22Rv1 (cell line): ENCODE measurements at regions not wholly inside any gene's neighbourhood (a gene's known extent, or its start where the extent isn't known, plus 50 kb on each side); places are given as distances from the start of the nearest gene placed in this dataset.

Experiments used
- H3K27ac ChIP-seq: fragments of 450-650 bp; 2 replicates; pipeline ENCODE4 v1.5.1; 2017
- ZFX ChIP-seq: fragments of 450-650 bp; IDR thresholded peaks from 2 replicates; pipeline ENCODE4 v1.6.1; 2017; ENCODE audit warnings: antibody characterized with exemption, borderline replicate concordance
- TF ChIP-seq, protein P1 (sequence below): fragments of 450-650 bp; IDR thresholded peaks from 2 replicates; pipeline ENCODE4 v1.5.1; 2017; ENCODE audit warnings: mild to moderate bottlenecking

DNA sequence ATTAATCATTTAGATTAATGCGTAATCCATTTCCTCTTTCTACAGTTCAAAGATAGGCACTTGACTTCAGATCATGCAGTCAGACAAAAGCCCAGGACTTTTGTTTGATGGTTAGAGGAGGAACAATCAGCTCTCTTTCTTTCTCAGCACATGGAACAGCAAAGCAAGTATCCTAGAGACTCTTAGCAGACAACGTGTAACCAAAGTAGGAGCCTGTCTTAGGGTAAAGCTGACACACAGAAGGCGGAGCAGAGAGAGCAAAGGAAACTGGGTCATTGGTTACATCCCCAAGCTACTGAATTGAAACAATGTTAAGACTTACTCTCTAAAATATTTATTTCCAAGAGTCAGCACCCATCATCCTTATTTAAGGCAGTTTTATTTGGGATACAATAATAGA is 110.0 kb upstream of the HES1 start:
- TF ChIP-seq, protein P1, sequence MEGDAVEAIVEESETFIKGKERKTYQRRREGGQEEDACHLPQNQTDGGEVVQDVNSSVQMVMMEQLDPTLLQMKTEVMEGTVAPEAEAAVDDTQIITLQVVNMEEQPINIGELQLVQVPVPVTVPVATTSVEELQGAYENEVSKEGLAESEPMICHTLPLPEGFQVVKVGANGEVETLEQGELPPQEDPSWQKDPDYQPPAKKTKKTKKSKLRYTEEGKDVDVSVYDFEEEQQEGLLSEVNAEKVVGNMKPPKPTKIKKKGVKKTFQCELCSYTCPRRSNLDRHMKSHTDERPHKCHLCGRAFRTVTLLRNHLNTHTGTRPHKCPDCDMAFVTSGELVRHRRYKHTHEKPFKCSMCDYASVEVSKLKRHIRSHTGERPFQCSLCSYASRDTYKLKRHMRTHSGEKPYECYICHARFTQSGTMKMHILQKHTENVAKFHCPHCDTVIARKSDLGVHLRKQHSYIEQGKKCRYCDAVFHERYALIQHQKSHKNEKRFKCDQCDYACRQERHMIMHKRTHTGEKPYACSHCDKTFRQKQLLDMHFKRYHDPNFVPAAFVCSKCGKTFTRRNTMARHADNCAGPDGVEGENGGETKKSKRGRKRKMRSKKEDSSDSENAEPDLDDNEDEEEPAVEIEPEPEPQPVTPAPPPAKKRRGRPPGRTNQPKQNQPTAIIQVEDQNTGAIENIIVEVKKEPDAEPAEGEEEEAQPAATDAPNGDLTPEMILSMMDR = no peak
- TF ChIP-seq ZFX = no peak
- H3K27ac ChIP-seq = no peak overlapping the region

GRCh38 chr3:194028434-194029004 is 107.4 kb upstream of the HES1 start:
- no peak for TF ChIP-seq ZFX
- TF ChIP-seq, protein P1 = no peak
- no peak overlapping the region for H3K27ac ChIP-seq

DNA sequence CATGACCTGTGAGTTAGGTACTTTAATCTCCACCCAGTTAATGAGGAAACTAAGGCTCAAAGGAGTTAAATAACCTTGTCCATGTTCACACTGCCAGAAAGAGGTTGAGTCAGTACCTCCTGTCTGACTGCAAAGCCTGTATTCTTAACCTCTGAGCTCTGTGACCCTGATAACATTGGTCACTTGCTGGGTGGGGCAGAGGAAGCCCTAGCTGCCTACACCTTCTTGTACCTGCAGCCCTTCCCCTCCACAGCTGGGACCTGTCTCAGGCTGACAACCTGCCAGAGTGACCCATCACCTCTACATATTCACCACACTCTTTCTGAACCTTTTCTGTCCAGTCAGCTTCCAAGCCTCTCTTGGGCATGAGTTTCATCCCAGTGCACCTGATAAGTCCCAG is 106.1 kb upstream of the HES1 start:
- TF ChIP-seq ZFX = no peak
- TF ChIP-seq, protein P1 = no peak
- H3K27ac ChIP-seq = no peak overlapping the region

DNA sequence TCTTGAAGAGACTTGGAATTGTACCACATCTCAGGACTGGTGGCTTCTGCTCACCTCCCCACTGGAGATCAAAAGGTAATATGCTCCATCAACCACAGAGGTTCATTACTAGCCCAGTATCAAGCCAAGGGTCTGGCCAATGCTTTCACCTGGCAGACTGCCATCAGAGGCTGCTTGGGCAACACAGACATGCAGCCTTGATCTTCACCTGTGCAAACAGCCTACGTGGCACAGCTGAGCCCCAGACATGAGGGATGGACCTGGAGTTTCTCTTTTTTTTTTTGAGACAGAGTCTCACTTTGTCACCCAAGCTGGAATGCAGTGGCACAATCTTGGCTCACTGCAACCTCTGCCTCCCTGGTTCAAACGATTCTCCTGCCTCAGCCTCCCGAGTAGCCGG is 105.6 kb upstream of the HES1 start:
- H3K27ac ChIP-seq = no peak overlapping the region
- TF ChIP-seq, protein P1 = no peak
- TF ChIP-seq ZFX = no peak

DNA sequence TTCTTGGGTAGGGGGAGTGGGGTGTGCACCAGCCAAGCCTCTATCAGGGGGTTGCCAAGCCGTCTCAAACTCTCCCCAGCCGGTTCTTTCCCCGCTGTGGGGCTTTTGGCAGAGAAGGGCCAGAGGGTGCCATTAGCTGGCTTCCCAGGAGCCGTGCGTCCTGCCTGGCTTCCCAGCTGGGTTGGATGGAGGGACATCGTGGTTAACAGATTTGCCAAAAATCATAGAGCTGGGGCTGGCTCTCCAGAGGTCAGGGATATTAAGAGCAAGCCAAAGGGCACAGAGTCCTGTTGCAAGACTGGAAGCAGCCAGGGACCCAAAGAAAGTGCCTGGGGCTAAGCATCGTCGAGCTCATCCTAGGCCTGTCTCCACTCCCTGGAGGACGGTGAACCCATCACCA is 104.6 kb upstream of the HES1 start:
- TF ChIP-seq, protein P1 = no peak
- no peak for TF ChIP-seq ZFX
- H3K27ac ChIP-seq = no peak overlapping the region

DNA sequence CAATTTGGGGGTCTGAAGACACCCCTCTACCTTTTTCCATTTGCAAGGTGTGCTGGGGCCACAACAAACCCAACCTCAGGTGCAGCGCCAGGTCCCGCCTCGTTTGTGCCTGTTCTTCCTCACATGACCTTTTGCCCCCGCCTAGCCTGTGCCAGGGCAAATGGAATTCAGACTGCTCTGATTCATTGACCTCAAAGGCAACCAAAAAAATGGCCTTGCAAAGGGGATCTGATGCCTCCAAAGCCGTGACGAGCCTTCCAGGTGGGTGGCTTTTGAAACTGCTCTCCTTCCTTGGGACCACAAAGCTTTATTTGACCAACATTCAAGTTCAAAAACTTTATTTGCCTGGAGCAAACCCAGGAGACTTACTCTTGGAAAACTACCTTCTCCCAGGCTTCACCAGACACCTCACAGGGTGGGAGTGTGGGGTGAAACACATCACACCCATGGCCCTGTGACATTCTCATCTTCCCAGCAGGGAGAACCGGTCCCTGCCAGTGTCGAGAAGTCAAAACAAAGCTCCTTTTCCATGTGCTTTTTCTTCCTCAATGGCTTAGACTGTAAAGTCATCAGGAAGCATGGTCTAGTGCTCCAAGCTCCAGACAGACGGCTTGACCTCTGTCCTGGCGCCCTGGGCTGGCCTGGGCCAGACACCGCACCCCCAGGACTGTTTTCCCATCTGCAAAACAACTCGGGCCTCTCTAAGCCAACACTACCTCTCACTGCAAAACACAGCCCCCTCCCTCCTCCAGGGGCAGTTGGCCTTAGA is 103.9 kb upstream of the HES1 start:
- TF ChIP-seq, protein P1 = no peak
- TF ChIP-seq ZFX = no peak
- no peak overlapping the region for H3K27ac ChIP-seq

DNA sequence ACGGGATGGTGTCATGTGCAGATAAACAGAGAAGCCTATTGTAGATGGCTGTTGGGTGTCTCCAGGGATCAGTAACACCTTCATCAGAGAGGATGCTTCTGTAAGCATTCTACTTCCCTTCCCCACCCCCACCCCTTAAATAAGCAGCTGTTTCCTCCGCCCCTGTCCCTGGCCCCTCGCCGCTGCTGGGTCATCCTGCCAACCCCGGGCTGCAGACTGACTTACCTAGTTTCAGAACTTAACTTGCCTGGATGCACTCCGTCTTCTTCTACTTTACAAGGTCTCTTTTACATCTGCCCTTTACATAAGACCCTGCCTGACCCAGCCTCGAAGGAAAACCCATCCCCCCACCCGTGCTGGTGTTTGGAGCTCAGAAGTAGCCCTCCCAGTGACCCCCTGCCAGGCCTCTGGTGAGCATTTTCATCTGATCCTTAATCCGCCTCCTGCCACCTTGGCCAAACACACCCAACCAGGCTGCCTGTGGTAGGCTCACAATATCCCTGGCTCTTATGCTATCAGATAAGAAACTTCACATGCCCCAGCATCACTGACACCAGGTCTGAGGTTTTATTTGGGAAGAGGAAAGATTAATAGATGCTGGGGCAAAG is 103.0 kb upstream of the HES1 start:
- no peak for TF ChIP-seq ZFX
- TF ChIP-seq, protein P1 = no peak
- no peak overlapping the region for H3K27ac ChIP-seq
